NCI-H748 (cell line): ENCODE measurements at regions not wholly inside any gene's neighbourhood (a gene's known extent, or its start where the extent isn't known, plus 50 kb on each side); places are given as distances from the start of the nearest gene placed in this dataset.
"Not testable (repeated sequence)": the region's sequence is repeated elsewhere in the genome, so short reads cannot be mapped to it uniquely, and the experiment has no call there.

ENCODE experiments used
- DNase-seq: peaks from one replicate; lab custom pipeline; 2025; ENCODE audit not compliant: unreplicated experiment; lab: John Stamatoyannopoulos, UW

DNA sequence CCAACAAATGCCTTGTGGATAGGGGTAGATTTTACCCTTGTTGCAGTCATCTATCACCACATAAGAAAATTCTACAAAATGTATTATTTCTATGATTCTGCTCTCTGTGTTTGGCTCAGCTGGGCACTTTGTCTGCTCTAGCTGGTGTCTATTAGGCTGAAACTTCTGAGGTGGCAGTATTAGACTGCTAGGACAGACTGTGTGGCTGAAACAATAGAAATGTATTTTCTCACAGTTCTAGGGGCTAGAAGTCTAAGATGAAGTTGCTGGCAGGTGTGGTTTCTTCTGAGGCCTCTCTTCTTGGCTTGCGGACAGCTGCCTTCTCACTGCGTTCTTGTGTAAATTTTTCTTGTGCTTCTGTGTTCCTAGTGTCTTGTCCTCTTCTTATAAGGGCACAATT lies 1139.6 kb upstream of the LRRTM3 start:
- DNase-seq = no peak

DNA sequence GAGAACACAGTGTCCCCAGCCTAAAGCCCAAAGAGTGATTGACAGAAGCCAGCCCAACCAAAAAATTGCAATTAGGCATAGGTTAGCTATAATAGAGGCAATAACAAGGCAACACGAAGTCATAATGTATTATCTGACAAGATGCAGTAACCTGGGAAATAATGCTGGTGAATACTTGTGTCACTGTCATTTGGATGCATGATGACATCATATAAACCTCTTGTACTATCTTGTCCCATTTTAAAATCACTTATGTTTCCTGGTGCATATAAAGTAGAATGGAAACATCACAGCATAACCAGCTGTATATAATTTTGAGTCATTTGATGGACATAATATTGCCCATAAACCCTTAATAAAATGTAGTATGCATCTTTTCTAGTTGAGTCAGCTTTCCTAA lies 1138.3 kb upstream of the LRRTM3 start:
- DNase-seq = no peak

DNA sequence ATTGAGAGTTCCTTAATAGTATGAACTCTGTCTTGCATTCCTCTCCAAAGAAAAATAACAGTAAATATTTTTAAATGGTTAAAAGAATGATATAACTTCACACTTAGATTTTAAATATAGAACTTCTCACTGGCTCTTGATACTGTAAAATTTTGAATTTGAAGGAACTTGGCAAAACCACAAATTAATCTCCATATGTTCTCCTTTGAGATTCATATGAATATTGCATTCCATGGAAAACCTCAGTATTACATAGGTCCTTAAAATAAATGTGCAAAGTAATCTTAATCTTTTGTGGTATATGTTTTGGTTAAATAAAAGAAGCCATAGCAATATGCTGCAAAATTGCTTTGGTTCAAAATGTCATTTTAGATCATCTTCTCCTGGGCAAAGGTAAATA lies 1137.6 kb upstream of the LRRTM3 start:
- no peak for DNase-seq

DNA sequence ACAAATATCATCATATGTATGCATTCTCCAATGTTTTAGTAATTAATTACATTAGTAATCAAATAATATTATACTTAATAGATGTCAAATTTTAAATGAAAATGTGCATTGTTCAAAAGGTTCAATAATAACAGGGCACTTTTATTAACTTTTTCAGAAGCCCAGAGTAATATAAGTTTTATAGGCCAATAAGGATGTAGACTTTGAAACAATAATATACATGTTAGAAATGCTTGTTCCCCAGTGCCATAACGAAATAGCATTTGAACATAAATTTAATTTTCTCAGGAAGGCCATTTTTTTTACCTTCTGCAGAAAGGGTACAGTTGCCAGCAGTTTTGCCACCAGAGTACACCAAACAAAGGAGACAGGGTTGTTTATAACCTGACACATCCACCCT lies 1133.9 kb upstream of the LRRTM3 start:
- no peak for DNase-seq

DNA sequence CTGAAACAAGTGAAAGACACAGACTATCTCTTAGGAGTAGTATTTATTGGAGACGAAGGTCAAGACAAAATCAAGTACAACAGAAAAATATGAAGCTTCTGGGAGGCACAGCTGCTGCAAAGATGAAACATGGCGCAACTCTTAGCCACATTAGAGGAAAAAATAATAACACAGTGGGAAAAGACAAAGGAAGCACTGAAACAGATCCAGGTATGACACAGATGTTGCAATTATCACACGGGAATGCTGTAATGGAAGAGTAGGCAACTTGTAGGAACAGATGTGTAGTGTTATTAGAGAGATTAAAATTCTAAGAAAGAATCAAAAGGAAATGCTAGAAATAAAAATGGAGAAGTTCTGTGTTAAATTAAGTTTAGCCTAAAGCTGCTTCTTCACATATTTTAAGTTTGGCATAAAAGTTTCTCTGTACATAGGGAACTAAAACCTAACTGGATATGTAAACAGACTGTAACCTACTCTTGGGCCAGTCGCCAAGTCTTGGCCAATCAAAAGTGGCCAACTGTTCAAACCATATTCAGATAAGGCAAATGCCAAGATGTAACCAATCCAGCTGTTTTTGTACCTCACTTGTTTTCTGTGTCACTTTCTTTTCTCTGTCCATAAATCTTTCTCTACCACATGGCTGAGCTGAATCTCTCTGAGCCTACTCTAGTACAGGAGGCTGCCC lies 1132.0 kb upstream of the LRRTM3 start:
- DNase-seq = no peak

DNA sequence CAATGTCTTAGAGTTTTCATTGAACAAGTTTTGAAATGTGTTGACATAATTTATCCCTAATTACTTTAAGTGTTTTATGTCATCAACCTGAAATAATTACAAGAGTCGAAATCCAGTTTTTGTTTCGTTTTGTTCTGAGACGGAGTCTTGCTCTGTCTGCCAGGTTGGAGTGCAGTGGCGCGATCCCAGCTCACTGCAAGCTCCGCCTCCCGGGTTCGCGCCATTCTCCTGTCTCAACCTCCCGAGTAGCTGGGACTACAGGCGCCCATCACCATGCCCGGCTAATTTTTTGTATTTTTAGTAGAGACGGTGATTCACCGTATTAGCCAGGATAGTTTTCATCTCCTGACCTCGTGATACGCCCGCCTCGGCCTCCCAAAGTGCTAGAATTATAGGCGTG lies 1131.0 kb upstream of the LRRTM3 start:
- not testable (repeated sequence) for DNase-seq

DNA sequence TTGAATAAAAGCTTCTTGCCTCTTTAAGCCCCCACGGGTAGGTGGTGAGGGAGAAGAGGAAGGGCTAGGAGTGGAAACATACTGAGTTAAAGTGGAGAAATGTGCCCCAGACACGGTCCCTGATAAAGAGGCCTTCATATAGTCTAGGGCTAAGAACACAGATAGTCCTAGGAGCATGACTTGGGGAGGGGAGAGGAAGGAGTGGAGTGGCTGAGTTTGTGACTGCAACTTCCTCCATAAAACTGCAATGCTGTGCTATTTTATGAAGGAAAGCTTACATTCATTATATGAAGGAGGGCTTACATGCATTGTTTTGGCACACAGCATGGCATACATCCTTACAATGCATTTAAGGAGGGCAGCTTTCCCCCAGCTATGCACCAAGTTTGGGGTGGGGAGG lies 1129.4 kb upstream of the LRRTM3 start:
- DNase-seq = no peak

DNA sequence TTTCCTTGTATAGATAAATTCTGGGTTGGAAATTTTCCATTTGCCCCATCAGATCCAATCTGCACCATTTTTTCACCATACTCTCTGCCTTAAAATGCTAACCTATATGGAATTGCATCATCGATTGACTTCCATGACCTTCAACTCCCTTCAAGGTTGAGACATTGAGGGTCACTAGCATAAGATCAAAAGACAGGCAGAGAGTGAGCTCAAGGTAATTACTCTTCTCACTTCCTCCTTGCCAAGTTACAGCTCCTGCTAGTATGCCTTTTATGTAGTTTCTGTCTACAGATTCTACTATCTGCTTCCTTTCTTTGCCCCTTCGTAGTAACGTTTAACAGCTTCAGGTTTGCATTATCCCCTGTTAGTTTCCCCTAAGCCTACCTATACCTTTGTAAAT lies 1127.7 kb upstream of the LRRTM3 start:
- no peak for DNase-seq

DNA sequence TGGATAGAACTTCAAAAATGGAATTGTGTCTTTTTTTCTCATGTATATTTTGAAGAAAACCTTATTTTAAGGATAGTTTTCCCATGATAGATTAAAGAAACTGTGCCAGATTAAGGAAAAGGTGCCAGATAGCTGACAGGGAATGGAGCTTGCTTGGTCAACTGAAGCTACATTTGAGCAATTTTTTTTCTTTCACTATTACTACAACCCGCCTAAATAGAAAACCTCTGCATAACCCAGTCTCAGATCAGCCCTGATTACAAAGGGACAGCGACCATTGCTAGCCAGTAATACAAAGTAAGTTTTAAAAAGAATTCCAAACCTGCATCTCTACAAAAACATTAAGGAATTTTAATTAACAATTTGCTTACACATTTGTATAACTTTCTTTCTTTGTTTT lies 1123.4 kb upstream of the LRRTM3 start:
- no peak for DNase-seq

DNA sequence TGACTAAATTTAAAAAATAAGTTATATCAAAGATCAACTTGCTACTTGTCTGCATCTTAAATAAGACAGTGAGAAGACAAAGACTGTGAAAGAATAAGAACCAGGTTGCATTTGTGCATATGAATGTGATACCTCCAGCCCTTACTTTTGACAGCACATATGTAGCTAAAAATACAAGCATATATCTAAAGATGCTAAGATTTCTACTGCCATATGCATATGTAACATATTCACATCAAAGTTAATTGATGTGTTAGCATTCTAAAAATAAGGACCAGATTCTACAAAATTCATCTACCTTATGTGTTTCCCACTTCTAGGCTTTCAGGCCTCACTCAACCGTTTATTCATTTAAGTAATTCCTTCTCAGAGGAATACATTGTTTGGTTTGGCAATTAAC lies 1120.3 kb upstream of the LRRTM3 start:
- no peak for DNase-seq

DNA sequence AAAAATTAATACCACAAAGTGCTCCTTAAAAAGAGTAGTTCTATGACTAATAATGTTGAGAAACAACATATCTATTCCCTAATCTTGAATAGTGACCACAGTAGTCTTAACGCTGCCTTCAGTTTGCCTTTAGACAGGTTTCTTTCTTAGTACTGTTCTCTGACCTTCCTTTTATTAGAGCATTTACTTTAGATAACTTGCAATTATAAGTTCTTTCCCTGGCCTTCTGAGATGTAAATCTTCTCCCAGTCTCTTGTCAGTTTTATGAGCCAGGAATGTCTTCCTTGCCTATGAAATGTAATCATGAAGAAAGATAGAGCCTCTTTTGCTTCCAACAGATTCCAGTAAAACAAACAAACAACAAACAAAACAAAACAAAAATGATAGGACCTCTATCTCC lies 1119.8 kb upstream of the LRRTM3 start:
- DNase-seq = no peak

DNA sequence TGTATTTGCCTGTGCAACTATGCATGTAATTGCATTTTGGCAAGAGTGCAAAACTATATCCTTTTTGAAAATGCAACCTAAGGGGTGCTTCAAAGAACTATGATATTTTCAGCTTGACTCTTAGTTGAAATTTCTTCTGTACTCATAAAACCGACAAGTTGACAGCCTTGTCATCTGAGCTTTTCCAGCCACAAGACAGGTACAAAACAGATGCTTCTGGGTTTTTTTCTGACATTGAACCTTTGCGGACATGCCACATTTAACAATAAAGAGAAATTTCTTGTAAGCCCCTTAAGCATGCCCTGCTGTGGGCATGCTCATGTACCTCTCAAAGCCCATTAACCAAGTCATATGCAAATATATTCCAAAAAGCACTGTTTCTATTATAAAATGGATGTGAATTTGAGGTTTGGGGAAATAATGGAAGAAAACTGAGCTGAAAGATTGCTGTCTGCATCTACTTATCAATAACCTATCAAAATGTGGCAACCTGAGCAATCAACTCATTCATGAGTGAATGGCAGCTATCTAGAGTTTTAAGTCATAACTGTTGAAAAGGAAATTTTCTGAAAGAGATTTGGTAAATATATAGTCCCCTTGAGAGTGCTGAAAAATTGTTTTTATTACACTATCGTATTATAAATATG lies 1117.0 kb upstream of the LRRTM3 start:
- no peak for DNase-seq

DNA sequence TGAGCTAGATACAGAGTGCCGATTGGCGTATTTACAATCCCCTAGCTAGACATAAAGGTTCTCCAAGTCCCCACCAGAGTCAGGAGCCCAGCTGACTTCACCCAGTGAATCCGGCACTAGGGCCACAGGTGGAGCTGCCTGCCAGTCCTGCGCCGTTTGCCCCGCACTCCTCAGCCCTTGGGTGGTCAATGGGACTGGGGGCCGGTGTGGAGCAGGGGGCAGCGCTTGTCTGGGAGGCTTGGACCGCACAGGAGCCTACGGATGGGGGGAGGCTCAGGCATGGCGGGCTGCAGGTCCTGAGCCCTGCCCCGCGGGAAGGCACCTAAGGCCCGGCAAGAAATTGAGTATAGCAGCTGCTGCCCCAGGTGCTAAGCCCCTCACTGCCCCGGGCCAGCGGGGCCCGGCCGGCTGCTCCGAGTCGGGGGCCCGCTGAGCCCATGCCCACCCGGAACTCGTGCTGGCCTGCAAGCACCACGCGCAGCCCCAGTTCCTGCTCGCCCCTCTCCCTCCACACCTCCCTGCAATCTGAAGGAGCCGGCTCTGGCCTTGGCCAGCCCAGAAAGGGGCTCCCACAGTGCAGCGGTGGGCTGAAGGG lies 1113.8 kb upstream of the LRRTM3 start:
- no peak for DNase-seq

DNA sequence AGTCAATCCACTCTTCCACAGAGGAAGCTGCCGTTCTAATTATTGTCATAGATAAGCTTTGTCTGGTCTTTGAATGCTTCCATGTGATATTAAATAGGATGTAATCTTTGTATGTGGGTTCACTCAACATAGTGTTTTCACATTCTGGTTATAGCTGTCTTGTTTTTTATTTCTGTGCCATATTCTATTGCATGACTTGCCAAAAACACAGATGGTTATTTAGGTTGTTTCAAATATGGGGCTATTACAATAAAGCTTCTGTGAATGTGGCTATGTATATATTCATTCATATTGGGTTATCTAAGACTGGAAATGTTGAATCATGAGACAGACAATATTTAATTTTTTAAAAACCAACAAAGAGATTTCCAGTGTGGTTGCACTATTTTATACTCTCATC lies 1109.3 kb upstream of the LRRTM3 start:
- no peak for DNase-seq

DNA sequence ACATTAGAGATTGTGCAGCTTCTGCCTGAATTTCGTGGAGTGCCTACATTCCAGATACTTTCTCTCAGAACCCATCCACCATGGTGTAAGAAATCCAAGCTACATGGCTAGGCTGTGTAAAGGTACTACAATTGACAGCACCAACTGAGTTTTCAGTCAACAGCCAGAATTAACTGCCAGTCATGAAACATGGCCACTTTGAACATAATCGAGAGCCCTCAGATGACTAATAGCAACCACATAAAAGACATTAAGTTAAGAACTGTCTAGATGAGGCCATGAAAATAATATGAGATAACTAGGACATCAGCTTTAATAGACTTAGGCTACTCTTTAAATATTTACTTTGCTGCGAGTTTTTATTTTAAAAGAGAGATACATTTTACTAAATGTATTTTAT lies 1106.8 kb upstream of the LRRTM3 start:
- peak; percentile 29 for DNase-seq

DNA sequence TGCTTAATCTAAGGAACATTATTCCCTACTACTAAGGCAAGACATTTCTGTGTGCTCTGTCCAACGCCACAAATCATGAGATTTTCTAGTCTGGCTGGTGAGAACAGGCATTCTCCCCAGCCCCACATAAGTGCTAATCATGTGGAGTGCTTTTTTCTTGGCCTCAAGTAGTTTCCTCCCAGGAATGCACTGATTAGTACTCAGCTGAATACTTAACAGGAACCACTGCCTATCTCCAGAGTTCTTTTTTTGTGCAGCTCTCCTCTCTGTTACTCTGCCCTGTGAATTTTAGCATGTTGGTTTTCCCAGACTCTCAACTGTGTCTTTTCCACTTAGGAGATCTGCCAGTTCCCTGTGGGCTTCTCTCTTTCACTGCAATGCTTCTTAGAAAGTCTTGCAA lies 1098.5 kb upstream of the LRRTM3 start:
- DNase-seq = no peak

DNA sequence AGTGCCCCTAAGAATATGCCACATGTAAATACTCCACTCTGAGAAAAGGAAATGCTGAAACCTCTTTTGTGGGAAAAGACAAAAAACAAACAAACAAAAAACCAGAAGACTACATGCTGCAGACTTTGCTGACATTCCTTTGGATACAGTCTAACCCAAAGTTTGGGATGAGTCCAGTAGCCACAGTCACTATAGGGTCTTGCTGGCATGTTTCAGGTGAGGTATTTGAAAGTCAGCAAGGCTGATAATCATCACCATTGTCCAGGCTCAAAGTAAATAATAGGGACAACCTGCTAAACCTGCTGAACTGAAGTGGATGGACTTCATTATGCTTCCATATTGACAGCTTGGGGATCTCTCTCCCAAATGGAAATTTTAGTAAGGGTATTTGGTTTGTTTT lies 1087.0 kb upstream of the LRRTM3 start:
- peak; percentile 33 for DNase-seq

DNA sequence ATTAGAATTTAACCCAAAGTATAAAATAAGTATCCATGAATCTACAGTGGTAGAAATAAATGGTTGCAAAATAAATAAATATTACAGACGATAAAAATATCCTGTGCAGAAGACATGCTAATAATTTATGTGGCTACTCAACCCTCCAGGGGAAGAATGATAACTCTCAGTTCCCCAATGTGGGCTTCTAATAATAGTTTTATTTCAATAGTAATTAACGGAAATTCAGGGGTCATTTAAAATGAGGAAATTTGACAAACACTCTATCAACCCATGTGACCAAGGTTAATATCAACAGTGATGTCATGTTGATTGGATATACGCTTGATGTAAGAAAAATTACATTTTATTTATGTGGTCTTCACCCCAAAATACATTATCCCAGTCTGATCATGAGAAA lies 1082.6 kb upstream of the LRRTM3 start:
- DNase-seq = no peak

DNA sequence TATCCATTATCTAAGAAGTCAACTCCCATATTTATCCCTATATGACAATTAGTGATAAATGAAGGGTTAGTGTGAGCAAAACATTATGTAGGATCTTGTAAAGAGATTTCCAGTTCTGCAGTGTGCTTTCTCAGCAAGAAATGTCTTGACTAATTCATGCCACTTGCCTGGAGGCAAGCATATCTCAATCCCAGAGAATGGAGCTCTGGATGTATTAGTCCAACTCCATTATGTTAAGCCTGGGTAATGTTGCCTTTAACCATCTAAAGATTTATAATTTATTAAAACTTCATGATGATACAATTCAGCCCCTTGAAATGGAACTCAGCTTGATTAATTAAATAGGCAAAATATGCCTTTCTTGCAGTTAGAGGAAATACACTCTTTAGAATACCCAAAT lies 1079.9 kb upstream of the LRRTM3 start:
- DNase-seq = no peak

DNA sequence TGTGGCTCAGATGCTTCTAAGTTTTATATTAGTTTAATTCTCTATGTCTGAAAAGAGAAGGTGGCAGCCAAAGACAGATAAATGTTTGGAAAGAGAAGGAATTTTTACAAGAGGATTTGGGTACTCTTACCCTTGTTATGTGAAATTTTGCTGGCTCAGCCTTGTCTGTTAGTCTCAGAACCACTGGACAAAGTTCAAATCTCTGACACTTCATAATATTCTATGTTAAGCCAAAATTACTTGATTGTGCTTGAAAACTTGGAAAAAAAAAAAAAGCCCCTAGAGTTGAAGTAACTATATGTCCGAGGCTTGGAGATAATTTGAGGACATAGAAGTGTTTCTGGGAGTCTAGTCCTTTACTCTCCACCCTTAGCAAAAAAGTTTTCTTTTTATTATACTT lies 1079.3 kb upstream of the LRRTM3 start:
- no peak for DNase-seq

DNA sequence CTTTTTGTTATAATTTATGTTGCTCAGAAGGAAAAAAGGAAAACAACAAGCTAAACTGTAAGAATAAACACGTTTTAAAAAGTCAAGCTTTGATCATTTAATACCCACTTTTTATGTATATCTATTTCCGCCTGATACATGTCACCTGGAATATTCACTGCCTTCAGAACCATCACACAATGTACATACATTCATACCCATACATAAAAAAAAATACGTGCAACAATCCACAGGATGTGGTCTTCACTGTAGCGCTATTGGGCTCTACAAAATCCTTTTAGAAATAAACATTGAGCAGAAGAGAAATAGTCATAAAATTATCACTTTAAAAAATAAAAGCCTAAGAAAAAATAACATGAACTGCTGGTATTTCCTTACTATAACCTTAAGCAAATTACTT lies 1078.9 kb upstream of the LRRTM3 start:
- no peak for DNase-seq

DNA sequence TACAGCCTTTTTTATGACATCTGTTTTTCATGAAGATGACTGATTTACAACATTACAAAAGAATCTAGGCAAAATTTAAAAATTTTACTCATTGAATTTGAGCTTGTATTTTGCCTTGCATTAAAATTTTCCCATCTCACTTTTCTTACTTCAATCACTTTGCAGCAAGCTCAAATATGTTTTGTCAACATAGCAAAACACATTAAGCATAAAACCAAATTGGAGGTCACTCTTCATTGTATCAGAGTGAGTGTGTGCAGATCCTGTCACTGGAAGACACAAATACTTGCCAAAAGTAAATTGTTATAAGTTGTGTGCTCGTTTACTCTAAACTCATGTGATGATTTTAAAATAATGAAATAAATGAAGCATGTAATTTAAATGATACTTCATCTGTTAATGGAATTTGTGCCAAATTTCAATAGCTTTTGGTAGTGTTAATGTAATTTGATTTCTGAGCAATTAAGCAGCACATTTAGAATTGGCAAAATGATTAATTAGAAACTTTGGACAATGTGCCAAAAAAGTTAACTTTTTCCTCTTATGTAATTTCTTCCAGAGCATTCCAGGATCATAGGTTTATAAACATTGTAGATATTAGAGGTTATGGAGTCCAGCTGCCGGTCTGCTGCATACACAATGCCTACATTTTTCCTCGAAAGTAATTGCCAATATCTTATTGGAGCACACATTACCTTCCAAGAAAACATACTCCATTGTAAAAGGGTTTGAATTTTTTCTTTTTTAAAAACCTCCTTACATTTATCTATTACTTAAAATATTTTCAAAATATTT lies 1078.2 kb upstream of the LRRTM3 start:
- no peak for DNase-seq
